Kidney (tissue), 13 donors: ENCODE measurements at regions not wholly inside any gene's neighbourhood (a gene's known extent, or its start where the extent isn't known, plus 50 kb on each side); places are given as distances from the start of the nearest gene placed in this dataset.
A peak's percentile ranks its signal among the peaks of the same experiment; 100 is the strongest.

Experiments used
- DNase-seq, 5 donors: peaks; one replicate each; pipeline ENCODE4 v3.0.0-alpha.2; 2013 to 2020
- FAIRE-seq: peaks from 2 replicates; lab custom pipeline; 2012; peaks lifted over from hg19 to GRCh38; lab: Jason Lieb, UNC
- H3K27ac ChIP-seq, 2 donors: one replicate each; pipeline ENCODE4 v1.7.0; 2013; ENCODE audit warnings: low read depth in 2 of 2, low read length in 2 of 2, inconsistent platforms in 1 of 2
- H3K27me3 ChIP-seq: one replicate; pipeline ENCODE4 v1.7.1; 2013; ENCODE audit warnings: low read length, inconsistent platforms; ENCODE audit not compliant: control insufficient read depth, insufficient read depth
- H3K36me3 ChIP-seq, 3 donors: one replicate each; pipeline versions ENCODE4 v1.7.0 to v1.7.1; 2013; ENCODE audit warnings: low read length in 3 of 3, control low read depth in 1 of 3, inconsistent platforms in 1 of 3; ENCODE audit not compliant: insufficient read depth in 3 of 3, control insufficient read depth in 2 of 3
- H3K4me1 ChIP-seq, 3 donors: one replicate each; pipeline versions ENCODE4 v1.7.0 to v1.7.1; 2013; ENCODE audit warnings: low read length in 3 of 3, inconsistent platforms in 1 of 3, low read depth in 1 of 3; ENCODE audit not compliant: control insufficient read depth in 2 of 3, insufficient read depth in 2 of 3
- H3K4me3 ChIP-seq, 3 donors: one replicate each; pipeline versions ENCODE4 v1.7.0 to v1.8.1; 2013; ENCODE audit warnings: low read length in 3 of 3, control low read depth in 1 of 3, inconsistent platforms in 1 of 3
- H3K9ac ChIP-seq, 3 donors: one replicate each; pipeline versions ENCODE4 v1.7.0 to v1.7.1; 2013; ENCODE audit warnings: low read length in 3 of 3, control low read depth in 1 of 3, inconsistent platforms in 1 of 3
- H3K9me3 ChIP-seq, 3 donors: one replicate each; pipeline versions ENCODE4 v1.7.0 to v1.7.1; 2013; ENCODE audit warnings: low read length in 3 of 3, control low read depth in 1 of 3, inconsistent platforms in 1 of 3; ENCODE audit not compliant: control insufficient read depth in 2 of 3, insufficient read depth in 1 of 3
- intact Hi-C: fragments of 100-400 bp; cut with DNase I; formaldehyde crosslinking; loops from one replicate; pipeline ENCODE4 v1.11.1; 2022
- TF ChIP-seq, protein P1 (sequence below): IDR thresholded peaks from 3 replicates; pipeline ENCODE4 v1.5.1; 2012; ENCODE audit warnings: mild to moderate bottlenecking, moderate library complexity, borderline replicate concordance; ENCODE audit not compliant: insufficient read depth; ENCODE audit errors: extremely low read depth
- donor health status: control.
- donor health status: control.
- donor health status: control.
- donor health status: control.
- donor health status: control.
- donor health status: DM: yes; HTN: yes; CAD: no.
- donor health status: Normal renal cell carcinoma (clear cell type).

DNA sequence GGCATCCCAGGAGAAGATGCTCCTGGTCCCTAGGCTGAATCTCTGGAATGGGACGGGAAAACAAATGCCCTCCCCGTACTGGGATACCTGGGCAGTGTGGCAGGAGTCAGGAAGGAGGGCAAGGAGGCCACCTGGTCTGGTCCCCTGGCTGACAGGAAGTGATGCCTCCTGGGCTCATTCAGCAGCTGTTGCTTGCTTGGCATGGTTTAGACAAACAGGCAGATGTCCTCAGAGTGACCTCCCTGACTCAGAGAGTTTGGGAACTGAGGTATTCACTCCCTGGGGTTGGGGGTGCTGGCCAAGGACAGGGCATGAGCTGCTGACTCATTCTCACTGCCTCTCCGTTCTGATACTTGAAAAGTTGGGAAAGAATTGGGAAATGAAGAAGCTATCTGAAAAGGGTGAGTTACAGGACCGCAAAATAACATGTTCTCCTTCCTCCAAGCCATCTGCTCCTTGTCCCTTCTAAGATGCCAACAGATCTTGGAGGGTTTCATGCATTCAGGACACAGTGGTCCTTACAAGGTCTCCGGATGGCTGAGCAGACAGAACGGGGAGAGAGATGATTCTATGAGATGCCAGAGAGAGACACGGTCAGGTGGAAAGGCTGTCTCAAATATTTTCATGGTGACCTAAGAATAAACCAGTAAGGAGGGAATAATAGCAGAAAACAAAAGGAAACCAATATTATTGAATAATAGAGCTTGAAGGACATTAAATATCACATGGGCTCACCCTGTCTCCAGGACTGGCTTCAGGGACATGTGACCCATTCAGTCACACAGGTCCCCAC, 534.5 kb downstream of the BNC2 start:
- no peak overlapping the region for H3K27ac ChIP-seq
- H3K4me1 ChIP-seq: no peaks in the 10 kb centered on the region
- no peaks in the 10 kb centered on the region for H3K9me3 ChIP-seq
- H3K27me3 ChIP-seq: no peaks in the 10 kb centered on the region
- FAIRE-seq (no peak), DNase-seq (peak in 1 of 5 donors; percentile 81)
- H3K4me3 ChIP-seq: no peak overlapping the region
- intact Hi-C loops: no loop called here
- no peaks in the 10 kb centered on the region for H3K36me3 ChIP-seq
- TF ChIP-seq, protein P1, sequence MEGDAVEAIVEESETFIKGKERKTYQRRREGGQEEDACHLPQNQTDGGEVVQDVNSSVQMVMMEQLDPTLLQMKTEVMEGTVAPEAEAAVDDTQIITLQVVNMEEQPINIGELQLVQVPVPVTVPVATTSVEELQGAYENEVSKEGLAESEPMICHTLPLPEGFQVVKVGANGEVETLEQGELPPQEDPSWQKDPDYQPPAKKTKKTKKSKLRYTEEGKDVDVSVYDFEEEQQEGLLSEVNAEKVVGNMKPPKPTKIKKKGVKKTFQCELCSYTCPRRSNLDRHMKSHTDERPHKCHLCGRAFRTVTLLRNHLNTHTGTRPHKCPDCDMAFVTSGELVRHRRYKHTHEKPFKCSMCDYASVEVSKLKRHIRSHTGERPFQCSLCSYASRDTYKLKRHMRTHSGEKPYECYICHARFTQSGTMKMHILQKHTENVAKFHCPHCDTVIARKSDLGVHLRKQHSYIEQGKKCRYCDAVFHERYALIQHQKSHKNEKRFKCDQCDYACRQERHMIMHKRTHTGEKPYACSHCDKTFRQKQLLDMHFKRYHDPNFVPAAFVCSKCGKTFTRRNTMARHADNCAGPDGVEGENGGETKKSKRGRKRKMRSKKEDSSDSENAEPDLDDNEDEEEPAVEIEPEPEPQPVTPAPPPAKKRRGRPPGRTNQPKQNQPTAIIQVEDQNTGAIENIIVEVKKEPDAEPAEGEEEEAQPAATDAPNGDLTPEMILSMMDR: no peak
- H3K9ac ChIP-seq: no peak overlapping the region

DNA sequence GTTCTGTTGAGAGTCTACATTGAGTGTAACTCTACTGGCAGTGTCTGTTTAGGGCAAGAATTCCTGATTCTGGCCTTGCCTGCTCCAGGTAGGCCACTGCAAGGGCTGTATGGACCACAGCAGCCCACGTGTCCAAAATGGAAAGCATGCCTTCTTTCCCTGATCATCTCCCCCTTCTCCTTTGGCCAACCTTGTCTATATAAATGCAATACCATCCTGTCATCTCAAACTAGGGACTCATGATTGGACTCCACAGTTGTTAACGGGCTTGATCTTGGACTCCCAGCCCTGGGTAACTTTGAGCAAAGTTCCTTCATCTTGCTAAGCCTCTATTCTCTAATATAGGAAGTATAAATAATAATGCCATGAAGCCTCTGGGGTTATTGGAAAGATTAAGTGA, 533.6 kb downstream of the BNC2 start:
- DNase-seq: no peak
- intact Hi-C loops: no loop called here
- Histone ChIP-seq H3K36me3 (no peaks in the 10 kb centered on the region), H3K27me3 (no peaks in the 10 kb centered on the region), H3K4me3 (no peak overlapping the region), H3K27ac (no peak overlapping the region), H3K9ac (no peak overlapping the region), H3K9me3 (no peaks in the 10 kb centered on the region), H3K4me1 (no peaks in the 10 kb centered on the region)
- FAIRE-seq: no peak
- TF ChIP-seq, protein P1: no peak

DNA sequence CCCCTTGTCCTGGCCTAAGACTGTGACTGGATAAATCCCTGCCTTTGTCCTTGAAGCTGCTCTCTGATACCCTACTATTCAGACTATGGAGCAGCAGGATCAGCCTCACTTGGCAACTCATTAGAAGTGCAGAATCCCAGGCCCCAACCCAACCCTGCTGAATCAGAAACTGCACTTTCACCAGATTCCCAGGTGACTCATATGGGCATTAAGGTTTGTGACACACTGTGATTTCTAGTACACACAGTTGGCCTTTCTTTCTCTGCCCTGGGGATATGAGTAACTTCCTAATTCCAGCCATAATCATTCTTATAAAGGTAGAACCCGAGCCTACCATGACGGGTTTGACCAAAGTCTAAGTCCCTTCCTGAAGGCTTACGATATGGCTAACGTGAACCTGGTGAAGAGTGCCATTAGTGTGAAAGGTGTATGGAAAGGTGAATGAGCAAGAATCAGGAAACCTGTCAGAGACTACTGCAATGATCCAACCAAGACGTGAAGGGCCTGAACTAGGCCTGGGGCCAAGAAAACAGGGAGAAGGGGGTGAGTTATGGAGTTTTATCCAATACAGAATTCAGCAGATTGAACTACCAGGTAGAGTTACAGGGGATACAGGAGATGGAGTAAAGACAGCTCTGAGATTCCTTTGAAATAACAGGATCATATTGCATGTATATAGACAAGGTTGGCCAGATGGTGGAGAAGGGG, 533.0 kb downstream of the BNC2 start:
- TF ChIP-seq, protein P1: no peak
- no peak overlapping the region for H3K4me3 ChIP-seq
- no peak overlapping the region for H3K9ac ChIP-seq
- FAIRE-seq: no peak
- H3K27ac ChIP-seq: no peak overlapping the region
- no peaks in the 10 kb centered on the region for H3K27me3 ChIP-seq
- H3K4me1 ChIP-seq: no peaks in the 10 kb centered on the region
- intact Hi-C loops: no loop called here
- no peaks in the 10 kb centered on the region for H3K36me3 ChIP-seq
- H3K9me3 ChIP-seq: no peaks in the 10 kb centered on the region
- DNase-seq: no peak
